HT1080 (cell line): ENCODE measurements at regions not wholly inside any gene's neighbourhood (a gene's known extent, or its start where the extent isn't known, plus 50 kb on each side); places are given as distances from the start of the nearest gene placed in this dataset.
"Not testable (repeated sequence)": the region's sequence is repeated elsewhere in the genome, so short reads cannot be mapped to it uniquely, and the experiment has no call there.

Source experiments
- DNase-seq: peaks from one replicate; pipeline ENCODE4 v3.0.0-alpha.2; 2015; ENCODE audit warnings: low read depth

GRCh38 chr1:222941425-222941824, 126.6 kb downstream of the DISP1 start:
- DNase-seq = no peak

DNA sequence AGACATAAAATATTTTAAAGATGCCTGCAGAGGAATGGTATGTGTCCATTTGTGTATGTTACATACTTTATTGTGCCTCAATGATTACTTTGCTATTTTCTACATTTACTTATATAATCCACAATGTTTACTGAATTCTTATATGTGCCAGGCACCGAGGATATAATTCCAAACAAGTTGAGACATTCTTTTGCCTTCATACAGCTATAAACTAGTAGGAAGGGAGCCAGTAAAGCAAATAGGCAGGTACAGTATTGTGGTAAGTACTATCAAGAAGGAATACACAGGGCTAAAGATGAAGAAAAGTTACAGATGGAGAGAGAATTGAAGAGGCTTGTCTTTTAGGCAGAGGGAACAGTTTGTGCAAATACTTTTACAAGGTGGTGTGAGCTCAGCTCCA, 131.6 kb downstream of the DISP1 start:
- no peak for DNase-seq

DNA sequence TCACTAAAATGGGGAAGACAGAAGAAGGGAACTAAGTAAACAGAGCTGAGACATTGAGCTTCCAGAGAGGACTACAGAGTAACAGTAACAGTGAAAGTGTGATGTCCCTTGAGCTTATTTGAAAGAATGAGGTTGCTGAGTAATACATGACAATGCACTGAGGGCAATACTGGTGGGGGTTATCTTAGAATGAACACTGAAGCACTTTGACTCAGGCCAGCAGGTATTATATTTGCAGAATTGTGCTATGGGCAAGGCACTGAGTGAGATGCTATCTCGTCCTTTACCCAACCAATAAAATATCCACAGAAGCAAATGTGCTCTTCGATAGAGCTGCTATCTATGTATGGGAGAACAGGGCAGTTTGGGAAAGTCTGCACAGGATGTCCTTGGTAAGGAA, 133.2 kb downstream of the DISP1 start:
- peak; percentile 5 for DNase-seq

DNA sequence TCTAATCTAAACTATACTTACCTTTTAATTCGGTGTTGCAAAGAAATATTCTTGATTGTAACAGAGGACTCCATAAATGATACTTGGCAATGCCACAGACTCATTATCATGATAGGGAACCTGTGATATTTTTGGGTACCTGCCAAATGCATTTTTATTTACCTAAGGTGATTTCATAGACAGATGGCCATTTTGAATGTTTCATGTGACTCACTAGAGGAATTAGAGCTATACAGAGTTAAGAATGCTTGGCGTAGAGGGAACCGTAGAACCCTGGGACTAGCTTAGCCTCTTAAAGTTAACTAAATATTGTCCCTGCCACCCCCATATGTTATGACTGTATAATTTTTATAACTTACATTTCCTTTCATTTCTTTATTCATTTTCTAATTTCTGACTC, 136.1 kb downstream of the DISP1 start:
- DNase-seq = no peak

DNA sequence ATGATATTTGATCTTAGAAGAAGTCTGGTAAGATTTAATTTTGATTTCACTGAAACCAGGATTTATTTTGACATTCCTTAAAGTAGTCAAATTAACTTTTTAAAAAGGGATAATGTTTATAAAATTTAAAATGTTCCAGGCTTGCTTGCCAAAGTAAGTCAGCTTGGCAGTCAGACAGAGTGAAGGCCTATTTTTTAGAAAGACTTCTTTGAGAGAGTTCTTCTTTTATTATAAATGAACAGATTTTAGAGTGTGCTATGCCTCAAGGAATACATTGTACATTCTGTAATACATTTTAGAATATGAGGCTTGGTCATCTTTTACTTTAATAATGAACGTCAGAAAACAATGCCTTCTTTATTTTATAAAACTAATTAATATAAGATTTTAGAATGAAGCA, 138.7 kb downstream of the DISP1 start:
- no peak for DNase-seq

- DNase-seq = no peak
Measured at GRCh38 chr1:222955964-222956363, 141.1 kb downstream of the DISP1 start.

- DNase-seq = no peak
Measured at GRCh38 chr1:222956601-222957000, 141.8 kb downstream of the DISP1 start.

DNA sequence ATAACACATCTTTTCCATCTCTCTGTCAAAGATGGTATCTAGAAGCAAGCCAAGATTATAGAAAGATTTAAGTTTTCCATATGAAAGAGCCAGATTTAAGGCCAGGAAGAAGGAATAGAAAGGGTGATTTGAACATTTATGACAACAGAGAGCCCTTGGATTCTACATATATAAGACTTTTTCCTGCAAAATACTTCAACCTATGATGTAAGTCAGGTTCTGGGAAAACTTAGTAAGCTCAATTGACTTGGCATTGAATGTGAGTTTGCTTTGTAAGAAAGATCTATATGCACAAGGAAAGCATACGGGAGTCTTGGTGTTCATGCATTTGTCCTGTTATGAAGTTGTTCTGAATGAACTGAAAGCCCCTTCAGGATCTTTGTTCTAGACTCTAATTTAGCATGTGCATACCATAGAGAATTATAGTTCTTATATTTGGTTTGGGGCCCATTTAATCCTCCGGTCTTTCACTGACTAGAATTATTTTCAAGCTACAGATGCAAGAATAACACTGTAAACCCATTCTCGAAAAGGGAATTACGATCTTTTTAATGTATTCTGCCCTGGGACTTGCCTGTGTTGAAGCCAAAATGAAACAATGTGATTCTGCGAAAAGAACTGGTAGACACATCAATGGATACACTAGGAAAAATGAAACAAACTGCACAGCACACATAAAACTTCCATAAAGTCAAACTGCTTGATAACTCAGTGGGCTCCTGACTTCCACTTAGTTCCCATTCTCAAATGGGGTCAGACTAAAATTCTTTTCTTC, 152.8 kb downstream of the DISP1 start:
- DNase-seq = no peak

DNA sequence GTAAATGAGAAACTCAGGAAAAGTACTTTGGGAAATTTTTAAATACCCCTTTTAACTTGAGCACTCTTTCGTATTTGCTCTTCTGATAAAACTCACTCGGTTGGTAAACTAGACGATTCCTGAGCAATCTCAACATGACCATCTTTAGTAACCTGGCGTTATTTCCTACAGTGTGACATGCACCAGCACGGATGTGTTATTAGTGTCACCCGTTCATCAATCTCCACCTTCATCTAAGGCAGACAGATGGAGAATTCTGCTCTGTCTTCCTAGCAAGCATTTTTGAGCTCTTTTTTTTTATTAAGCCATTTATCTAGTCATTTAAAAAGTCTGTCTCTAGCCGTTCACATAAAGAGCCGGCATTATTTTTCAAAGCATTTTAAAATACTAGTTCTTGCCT, 155.2 kb downstream of the DISP1 start:
- no peak for DNase-seq

GRCh38 chr1:222970711-222971110, 155.9 kb downstream of the DISP1 start:
- no peak for DNase-seq

- no peak for DNase-seq
Measured at GRCh38 chr1:222971146-222971545, 156.3 kb downstream of the DISP1 start.

DNA sequence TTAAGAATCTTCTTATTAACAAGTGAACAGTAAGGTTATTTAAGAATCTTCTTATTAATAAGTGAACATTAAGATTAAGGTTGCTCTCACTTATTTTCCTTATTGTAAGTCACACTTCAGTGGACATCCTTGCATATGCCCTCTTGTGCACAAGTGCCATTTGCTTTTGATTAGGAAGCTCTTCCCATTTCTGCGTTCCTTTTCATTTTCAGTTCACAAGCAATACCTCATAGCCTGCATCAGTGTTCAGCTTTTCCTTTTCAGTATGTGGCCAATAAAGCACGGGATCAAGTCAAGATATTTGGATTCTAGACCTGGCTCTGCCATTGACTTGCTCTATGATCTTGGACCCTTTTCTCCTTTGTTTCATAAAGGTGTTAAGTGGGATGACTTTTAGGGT, 158.7 kb downstream of the DISP1 start:
- DNase-seq = no peak

- peak; percentile 90 for DNase-seq
Measured at GRCh38 chr1:222974496-222974895, 159.7 kb downstream of the DISP1 start.

GRCh38 chr1:222975472-222976122, 160.8 kb downstream of the DISP1 start:
- DNase-seq = no peak

- DNase-seq = no peak
Measured at GRCh38 chr1:222976453-222976852, 161.6 kb downstream of the DISP1 start.

- not testable (repeated sequence) for DNase-seq
Measured at GRCh38 chr1:222977294-222977693, 162.5 kb downstream of the DISP1 start.

- no peak for DNase-seq
Measured at GRCh38 chr1:222979561-222979960, 163.5 kb downstream of the TLR5 start.

- DNase-seq = no peak
Measured at GRCh38 chr1:222987674-222988076, 155.4 kb downstream of the TLR5 start.

DNA sequence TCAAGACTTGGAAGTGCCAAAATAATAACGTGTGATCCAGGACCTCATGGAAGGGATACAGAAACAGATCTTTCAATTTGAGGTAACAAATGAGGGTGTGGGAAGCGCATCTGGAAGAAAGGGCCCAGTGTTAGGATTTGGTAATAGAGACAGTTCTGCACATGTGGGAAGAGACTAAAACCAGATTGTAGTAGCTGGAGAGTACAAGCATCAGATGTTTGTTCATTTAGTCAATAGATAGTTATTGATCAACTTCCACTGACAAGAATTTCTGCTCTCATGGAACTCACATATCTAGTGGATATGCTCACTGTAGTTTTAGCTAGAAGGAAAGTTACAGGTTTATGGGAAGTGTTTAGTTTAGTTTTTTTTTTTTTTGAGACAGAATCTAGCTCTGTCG, 153.6 kb downstream of the TLR5 start:
- no peak for DNase-seq

DNA sequence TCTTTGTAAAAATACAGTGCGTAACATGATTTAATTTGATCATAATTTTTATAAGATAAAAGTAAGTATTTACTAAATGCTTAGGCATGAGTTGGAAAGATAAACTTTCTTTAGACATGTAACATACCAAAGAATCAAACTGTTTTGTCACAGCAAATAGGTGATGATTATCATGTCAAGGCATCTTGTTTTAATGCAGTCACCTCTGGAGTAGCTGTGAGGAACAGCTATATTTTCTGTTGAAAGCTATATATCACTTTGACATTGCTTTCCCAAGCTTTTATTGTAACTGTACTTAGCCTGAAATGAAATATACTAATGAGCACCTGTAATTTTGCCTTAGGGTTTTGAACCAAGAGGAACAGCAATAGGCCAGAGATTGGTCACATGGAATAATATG, 151.9 kb downstream of the TLR5 start:
- no peak for DNase-seq

- DNase-seq = no peak
Measured at GRCh38 chr1:222991908-222992307, 151.1 kb downstream of the TLR5 start.

DNA sequence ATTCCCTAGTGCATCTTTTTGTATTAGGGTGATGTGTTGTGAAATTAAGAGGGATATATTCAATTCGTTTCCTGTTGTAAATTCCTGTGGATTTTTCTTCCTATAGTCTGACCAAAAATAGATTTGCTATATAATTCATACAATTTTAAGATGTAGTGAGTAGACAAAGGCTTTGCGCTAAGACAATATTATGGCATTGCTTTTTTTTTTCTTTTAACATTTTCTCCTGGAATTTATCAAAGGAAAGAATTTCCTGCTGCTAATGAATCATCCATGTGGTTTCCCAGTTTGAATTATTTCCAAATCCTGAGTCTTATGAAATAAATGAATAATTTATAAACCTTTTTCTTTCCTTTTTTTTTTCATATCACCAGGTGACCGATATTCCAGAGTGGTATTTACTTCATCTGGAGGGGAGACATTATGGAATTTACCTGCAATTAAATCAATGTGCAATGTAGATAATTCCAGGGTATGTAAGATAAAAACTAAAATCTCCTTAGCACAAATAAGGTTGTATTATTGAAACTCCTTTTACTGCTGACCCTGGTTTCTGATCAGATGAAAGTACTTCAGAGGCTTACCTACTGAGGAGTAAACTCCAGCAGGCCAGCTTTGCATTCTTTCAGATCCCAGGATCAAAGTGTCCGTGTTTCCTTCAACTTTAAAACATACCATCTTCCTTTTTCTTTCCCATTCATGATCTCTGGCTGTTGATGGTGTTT, 148.4 kb downstream of the TLR5 start:
- DNase-seq = peak; percentile 87

DNA sequence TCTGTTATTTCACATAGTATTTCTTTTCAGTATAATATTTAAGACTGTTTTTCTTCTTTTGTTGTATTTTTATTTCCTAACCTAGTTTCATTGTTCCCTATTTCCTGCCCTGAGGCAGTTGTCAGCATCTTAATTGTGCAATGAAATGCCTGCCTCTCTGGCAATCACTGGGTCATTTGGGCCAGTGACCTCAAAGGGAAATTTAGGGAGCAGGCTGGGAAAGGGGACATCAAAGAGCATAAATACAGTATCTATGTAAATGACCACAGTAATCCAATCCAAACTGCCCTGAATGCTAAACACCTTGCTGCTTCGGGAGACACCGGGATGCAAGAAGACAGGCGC, 147.8 kb downstream of the TLR5 start:
- no peak for DNase-seq
